IMR-90 (cell line): ENCODE measurements at regions not wholly inside any gene's neighbourhood (a gene's known extent, or its start where the extent isn't known, plus 50 kb on each side); places are given as distances from the start of the nearest gene placed in this dataset.

Experiments used
- BHLHE40 ChIP-seq: fragments of 150-350 bp; IDR thresholded peaks from 2 replicates; pipeline ENCODE4 v1.6.1; 2016; ENCODE audit warnings: mild to moderate bottlenecking, low read depth, low read length
- CEBPB ChIP-seq: IDR thresholded peaks from 2 replicates; pipeline ENCODE4 v1.6.1; 2012; ENCODE audit warnings: low read depth, low read length, improper control_type of control experiment
- CHD1 ChIP-seq: IDR thresholded peaks from 2 replicates; pipeline ENCODE4 v1.6.1; 2012; ENCODE audit warnings: low read depth, low read length, improper control_type of control experiment
- CTCF ChIP-seq: conservative IDR thresholded peaks from 2 replicates; pipeline ENCODE4 v1.5.1; 2012; ENCODE audit warnings: mild to moderate bottlenecking, low read depth, low read length, improper control_type of control experiment
- ELK1 ChIP-seq: fragments of 150-350 bp; IDR thresholded peaks from 2 replicates; pipeline ENCODE4 v1.6.1; 2016; ENCODE audit warnings: low read depth, mild to moderate bottlenecking, low read length, moderate library complexity, borderline replicate concordance
- FOS ChIP-seq: fragments of 150-350 bp; IDR thresholded peaks from 2 replicates; pipeline ENCODE4 v1.6.1; 2016; ENCODE audit warnings: low read depth, low read length
- MAFK ChIP-seq: IDR thresholded peaks from 2 replicates; pipeline ENCODE4 v1.6.1; 2012; ENCODE audit warnings: low read depth, low read length, improper control_type of control experiment
- MXI1 ChIP-seq: IDR thresholded peaks from 2 replicates; pipeline ENCODE4 v1.6.1; 2012; ENCODE audit warnings: low read depth, mild to moderate bottlenecking, low read length, moderate library complexity, borderline replicate concordance
- NFE2L2 ChIP-seq: fragments of 150-350 bp; IDR thresholded peaks from 2 replicates; pipeline ENCODE4 v1.6.1; 2016; ENCODE audit warnings: low read depth, mild to moderate bottlenecking, low read length
- POLR2A ChIP-seq: IDR thresholded peaks from 2 replicates; pipeline ENCODE4 v1.6.1; 2012; ENCODE audit warnings: mild to moderate bottlenecking, low read depth, low read length
- RAD21 ChIP-seq: IDR thresholded peaks from 2 replicates; pipeline ENCODE4 v1.6.1; 2012; ENCODE audit warnings: low read length, improper control_type of control experiment
- RFX5 ChIP-seq: IDR thresholded peaks from 2 replicates; pipeline ENCODE4 v1.8.0; 2012; ENCODE audit warnings: low read depth, mild to moderate bottlenecking, low read length, moderate library complexity
- USF2 ChIP-seq: fragments of 150-350 bp; IDR thresholded peaks from 2 replicates; pipeline ENCODE4 v1.6.1; 2017; ENCODE audit warnings: mild to moderate bottlenecking, antibody characterized with exemption, low read length, low read depth

GRCh38 chr12:61654698-61655097 lies 605.5 kb upstream of the USP15 start:
- TF ChIP-seq FOS (no peak), CTCF (no peak), RFX5 (no peak), CEBPB (no peak), POLR2A (no peak), CHD1 (no peak), RAD21 (no peak), NFE2L2 (no peak), BHLHE40 (no peak), MXI1 (no peak), ELK1 (no peak), USF2 (no peak), MAFK (no peak)
